ENCODE measurements at regions not wholly inside any gene's neighbourhood (a gene's known extent, or its start where the extent isn't known, plus 50 kb on each side); places are given as distances from the start of the nearest gene placed in this dataset.

DNA sequence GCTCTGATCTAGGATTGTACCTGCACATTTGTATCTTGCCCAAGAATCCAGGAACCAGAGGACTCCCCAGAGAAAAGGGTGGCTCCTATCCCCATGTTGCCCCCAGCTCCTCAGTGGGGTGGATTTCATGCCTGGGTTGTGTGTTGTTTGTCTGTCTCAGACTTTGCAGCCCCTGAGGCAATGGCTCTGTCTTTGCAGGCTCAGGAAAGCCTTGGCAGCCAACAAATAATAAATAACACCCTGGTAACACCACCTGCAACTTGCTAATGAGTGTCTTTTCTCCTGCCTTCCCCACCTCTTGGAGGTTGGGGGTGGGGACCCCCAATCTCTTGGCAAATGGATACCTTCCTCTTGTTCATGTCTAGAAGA lies 65.2 kb upstream of the CISTR start:
- intact Hi-C loops (cut with DNase I, micrococcal nuclease) = no loop called here
- Histone ChIP-seq H3K36me3 (ENCODE audit: insufficient read depth, low read length) (no peaks in the 10 kb centered on the region), H3K9me3 (ENCODE audit: control insufficient read depth in 1 of 2, insufficient read depth in 1 of 2, low read length in 2 of 2) (no peaks in the 10 kb centered on the region), H3K27me3 (ENCODE audit: control insufficient read depth in 1 of 2, insufficient read depth in 2 of 2, low read length in 2 of 2) (peaks cover 36 to 50% of the 10 kb centered on the region in 2 experiments), H3K27ac (ENCODE audit: low read depth in 1 of 2, low read length in 2 of 2) (no peak overlapping the region), H3K4me1 (ENCODE audit: insufficient read depth, low read length) (no peaks in the 10 kb centered on the region), H3K4me3 (ENCODE audit: low read length) (no peak overlapping the region)
- TF ChIP-seq CTCF (IDR thresholded peaks at IDR 0.05) = no peak
- Mint-ChIP-seq H3K9me3 (no peaks in the 10 kb centered on the region), H3K4me3 (no peak overlapping the region), H3K27me3 (peaks cover 77% of the 10 kb centered on the region), H3K4me1 (ENCODE audit: low read depth) (no peaks in the 10 kb centered on the region), H3K27ac (no peak overlapping the region), H3K36me3 (ENCODE audit: low read depth) (no peaks in the 10 kb centered on the region)
- POLR2A ChIA-PET = no interaction called here
- CTCF ChIA-PET = interaction anchor here (1.0 kb wide), 1 partner anchor 9 kb away, joined by 4 read pairs; no protein-coding TSS in a partner anchor
- ATAC-seq (ENCODE audit: poor library complexity) = no peak
- no peak for DNase-seq

DNA sequence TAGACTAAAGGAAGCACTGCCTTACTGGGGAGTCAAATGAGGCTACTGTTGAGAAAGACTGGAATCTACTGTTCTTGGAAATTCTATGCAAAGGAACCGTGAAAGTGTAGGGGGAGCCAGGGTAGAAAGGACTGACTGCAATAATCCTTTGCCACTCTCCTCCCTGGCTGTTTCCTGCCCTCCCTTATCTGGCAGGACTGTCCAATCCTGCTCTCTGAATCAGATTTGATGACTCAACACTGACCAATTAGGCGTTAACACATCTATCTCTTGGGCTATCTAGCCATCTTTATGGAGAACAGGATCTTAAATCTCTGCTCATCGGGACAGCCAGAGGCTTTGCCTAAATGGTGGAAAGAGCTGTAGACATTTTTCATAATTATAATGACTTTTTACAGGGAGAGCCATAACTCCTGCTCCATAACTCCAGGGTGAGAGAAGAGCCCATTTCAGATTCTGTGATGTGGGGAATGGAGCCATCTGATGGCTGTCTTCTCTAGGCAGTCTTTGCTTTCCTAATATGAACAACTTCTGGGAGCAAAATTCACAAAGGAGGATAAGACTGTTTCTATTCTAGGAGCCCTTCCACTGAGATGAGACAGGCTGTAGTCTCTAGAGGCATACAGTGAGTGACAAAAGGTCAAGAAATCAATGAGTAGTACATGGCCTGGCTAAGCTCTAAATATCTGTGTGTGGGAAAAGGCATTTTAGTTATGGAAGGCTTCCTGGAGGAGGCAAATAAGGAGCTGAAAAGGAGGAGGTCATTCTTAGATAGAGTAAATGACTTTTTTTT lies 68.9 kb upstream of the CISTR start:
- Mint-ChIP-seq H3K4me1 (ENCODE audit: low read depth) (no peaks in the 10 kb centered on the region), H3K4me3 (no peak overlapping the region), H3K36me3 (ENCODE audit: low read depth) (no peaks in the 10 kb centered on the region), H3K27me3 (peaks cover 89% of the 10 kb centered on the region), H3K27ac (no peak overlapping the region), H3K9me3 (no peaks in the 10 kb centered on the region)
- CTCF ChIA-PET = no interaction called here
- no peak for TF ChIP-seq CTCF (IDR thresholded peaks at IDR 0.05)
- H3K9me3 ChIP-seq (ENCODE audit: control insufficient read depth in 1 of 2, insufficient read depth in 1 of 2, low read length in 2 of 2) = no peaks in the 10 kb centered on the region
- intact Hi-C loops (cut with DNase I, micrococcal nuclease) = no loop called here
- H3K27ac ChIP-seq (ENCODE audit: low read depth in 1 of 2, low read length in 2 of 2) = no peak overlapping the region
- H3K4me3 ChIP-seq (ENCODE audit: low read length) = no peak overlapping the region
- H3K4me1 ChIP-seq (ENCODE audit: insufficient read depth, low read length) = no peaks in the 10 kb centered on the region
- ATAC-seq (ENCODE audit: poor library complexity) = no peak
- no peak for DNase-seq
- H3K27me3 ChIP-seq (ENCODE audit: control insufficient read depth in 1 of 2, insufficient read depth in 2 of 2, low read length in 2 of 2) = peaks cover 37 to 63% of the 10 kb centered on the region in 2 experiments
- POLR2A ChIA-PET = no interaction called here
- H3K36me3 ChIP-seq (ENCODE audit: insufficient read depth, low read length) = no peaks in the 10 kb centered on the region

GRCh38 chr12:53824001-53824712 lies 72.4 kb upstream of the CISTR start:
- H3K9me3 ChIP-seq (ENCODE audit: control insufficient read depth in 1 of 2, insufficient read depth in 1 of 2, low read length in 2 of 2) = no peaks in the 10 kb centered on the region
- Mint-ChIP-seq H3K36me3 (ENCODE audit: low read depth) (no peaks in the 10 kb centered on the region), H3K4me3 (no peak overlapping the region), H3K27ac (no peak overlapping the region), H3K27me3 (peaks cover 64% of the 10 kb centered on the region), H3K4me1 (ENCODE audit: low read depth) (no peaks in the 10 kb centered on the region), H3K9me3 (no peaks in the 10 kb centered on the region)
- H3K27me3 ChIP-seq (ENCODE audit: control insufficient read depth in 1 of 2, insufficient read depth in 2 of 2, low read length in 2 of 2) = peaks cover 23 to 48% of the 10 kb centered on the region in 2 experiments
- H3K27ac ChIP-seq (ENCODE audit: low read depth in 1 of 2, low read length in 2 of 2) = no peak overlapping the region
- no peak for DNase-seq
- ATAC-seq (ENCODE audit: poor library complexity) = no peak
- POLR2A ChIA-PET = no interaction called here
- no peak for TF ChIP-seq CTCF (IDR thresholded peaks at IDR 0.05)
- intact Hi-C loops (cut with DNase I, micrococcal nuclease) = no loop called here
- no peak overlapping the region for H3K4me3 ChIP-seq (ENCODE audit: low read length)
- CTCF ChIA-PET = no interaction called here
- H3K36me3 ChIP-seq (ENCODE audit: insufficient read depth, low read length) = no peaks in the 10 kb centered on the region
- H3K4me1 ChIP-seq (ENCODE audit: insufficient read depth, low read length) = no peaks in the 10 kb centered on the region
